GM18520 (cell line): ENCODE measurements at regions not wholly inside any gene's neighbourhood (a gene's known extent, or its start where the extent isn't known, plus 50 kb on each side); places are given as distances from the start of the nearest gene placed in this dataset.
"Not testable (repeated sequence)": the region's sequence is repeated elsewhere in the genome, so short reads cannot be mapped to it uniquely, and the experiment has no call there.

ENCODE experiments used
- ATAC-seq: cut with Tn5 transposase; IDR thresholded peaks from one replicate; pipeline ENCODE4 v1.9.1; 2021; ENCODE audit not compliant: unreplicated experiment

DNA sequence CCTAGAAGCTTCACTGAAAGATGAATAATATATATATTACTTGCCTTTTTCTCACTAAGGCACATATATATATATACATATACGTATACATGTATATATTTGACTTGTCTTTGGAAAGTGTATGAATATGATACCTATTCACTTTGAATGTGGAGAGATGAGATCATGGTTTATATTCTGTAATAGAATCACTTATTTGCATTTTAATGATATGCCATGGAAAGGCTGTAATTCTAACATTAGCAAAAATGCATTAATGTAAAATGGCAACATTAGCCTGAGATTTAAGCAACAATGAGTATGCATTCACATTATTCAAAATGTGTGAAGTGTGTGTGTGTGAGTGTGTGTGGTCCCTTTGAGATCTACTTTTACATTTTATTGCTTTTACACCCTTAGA is 54.5 kb upstream of the PRKD1 start:
- ATAC-seq = no peak

DNA sequence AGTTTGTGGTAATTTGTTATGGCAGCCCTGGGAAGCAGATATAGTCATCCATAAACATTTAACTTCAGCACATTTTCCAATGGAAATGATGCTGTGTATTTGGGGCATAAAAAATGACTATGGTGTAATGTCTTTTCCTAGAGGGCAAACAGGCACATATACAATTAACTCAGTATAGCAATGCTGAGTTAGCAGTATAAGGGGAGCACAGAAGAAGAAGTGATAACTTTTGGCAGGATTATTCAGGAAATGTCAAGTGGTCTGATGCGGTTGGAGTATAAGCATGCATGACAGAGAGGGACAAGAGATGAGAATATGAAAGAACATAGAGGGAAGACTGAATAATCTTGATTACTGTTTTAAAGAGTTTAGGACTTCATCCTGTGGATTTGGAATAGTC is 55.3 kb upstream of the PRKD1 start:
- ATAC-seq = no peak

DNA sequence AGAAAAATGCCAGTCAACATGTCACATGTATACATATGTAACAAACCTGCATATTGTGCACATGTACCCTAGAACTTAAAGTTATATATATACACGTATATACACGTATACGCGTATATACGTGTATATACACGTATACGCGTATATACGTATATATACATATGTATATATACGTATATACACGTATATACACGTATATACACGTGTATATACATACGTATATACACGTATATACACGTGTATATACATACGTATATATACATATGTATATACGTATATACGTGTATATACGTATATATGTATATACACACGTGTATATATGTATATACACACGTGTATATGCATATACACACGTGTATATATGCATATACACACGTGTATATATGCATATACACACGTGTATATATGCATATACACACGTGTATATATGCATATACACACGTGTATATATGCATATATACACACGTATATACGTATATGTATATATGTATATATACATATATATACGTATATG is 62.8 kb upstream of the PRKD1 start:
- not testable (repeated sequence) for ATAC-seq

DNA sequence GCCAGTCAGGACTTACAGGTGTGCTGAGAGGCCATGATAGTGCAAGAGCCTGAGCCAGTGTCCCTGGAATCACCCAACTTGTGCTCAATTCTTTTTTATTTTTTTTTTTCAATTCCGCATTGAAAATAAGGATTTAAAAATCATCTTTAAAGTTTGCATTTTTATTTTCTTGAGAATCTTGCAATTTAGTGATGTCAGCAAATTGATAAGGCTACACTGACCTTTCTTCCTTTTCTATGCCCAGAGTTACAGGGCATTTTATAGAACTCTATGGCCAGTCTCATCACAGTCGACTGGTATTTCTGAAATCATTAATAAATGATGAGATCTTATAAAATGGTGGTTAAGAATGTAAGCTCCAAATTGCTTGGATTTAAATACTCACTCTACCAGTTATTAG is 63.3 kb upstream of the PRKD1 start:
- ATAC-seq = no peak

DNA sequence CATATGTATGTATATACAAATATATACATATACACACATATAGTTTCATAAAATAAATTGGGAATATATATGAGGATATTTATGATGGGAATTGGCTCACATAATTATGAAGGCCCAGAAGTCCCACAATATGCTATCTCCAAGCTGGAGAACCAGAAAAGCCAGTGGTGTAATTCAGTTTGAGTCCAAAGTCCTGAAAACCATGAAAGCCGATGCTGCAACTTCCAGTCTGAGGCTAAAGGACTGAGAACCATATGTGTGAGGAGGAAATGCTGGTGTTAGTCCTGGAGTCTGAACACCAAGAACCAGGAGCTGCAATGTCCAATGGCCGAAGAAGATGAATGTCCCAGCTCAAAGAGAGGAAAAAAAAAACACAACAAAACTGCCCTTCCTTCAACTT is 65.5 kb upstream of the PRKD1 start:
- no peak for ATAC-seq

DNA sequence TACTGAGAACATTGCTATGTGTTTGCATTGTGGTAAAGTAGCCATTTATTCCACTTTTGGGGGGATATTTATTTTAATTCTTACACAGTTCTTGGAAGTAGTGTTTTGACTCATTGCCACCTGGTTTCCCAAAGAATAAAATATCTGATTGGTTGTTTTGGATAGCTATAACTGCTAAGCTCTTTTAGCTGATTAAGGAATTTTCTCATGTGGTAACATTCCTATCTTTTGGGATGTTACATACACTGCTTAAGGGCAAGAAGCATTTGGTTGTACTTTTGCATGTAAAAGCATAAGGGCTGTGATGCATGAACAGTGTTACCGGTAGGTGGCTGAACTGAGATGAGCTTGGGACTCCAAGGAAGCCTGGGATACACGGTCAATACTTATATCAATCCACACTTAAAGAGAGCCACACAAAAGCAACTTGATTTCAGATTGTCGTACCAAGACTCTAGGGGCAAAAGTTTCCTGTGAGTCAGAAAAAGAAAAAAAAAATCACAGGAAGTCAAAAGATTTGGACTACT is 71.4 kb upstream of the PRKD1 start:
- ATAC-seq = no peak

DNA sequence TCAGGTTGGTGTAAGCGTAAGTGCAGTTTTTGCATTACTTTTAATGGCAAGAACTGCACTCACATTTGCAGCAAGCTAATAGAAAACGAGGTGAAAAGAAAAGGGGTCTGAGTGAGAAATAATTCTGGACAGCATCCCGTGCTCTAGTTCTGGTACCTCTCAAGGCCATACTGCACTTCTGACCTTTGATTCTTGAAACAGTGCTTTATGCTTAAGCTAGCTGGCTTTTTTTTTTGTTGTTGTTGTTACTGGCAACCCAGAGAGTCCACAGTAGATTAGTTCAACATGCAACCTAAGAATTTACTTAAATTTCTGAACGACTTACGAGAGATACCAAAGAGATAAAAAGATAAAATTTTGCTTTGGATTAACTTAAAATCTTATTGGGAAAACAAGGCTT is 75.2 kb upstream of the PRKD1 start:
- ATAC-seq = no peak

DNA sequence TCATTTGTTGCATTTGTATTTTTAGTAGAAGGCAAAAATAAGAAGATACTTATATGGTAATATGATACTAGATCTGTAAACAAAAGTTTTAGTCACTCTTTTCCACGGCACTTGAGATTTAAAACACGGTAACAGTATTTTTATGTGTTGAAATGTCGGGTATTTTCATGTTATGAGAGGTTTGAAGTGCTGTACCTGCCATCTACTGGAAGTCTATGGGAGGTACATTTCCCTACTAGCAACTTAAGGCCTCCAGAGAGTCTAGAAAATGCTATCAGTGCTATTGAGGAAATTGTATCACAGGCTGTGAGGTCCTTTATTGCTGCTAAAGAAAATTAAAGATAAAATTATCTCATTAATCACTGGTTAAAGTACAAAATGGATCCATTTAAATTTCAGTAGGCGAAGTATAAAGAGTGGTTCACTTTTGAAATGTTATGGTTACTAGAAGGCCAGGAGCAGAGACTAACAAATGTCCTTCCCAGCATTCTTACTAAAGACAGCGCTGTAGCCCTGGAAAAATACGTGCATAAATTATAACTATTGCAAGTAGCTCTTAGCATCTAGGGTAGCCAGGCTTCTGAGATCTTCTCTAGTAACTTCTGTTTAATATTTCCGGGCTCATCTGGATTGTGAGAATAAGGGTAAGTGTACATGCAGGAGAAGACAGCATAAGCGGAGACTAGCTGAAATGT is 77.6 kb upstream of the PRKD1 start:
- ATAC-seq = peak; percentile 84

DNA sequence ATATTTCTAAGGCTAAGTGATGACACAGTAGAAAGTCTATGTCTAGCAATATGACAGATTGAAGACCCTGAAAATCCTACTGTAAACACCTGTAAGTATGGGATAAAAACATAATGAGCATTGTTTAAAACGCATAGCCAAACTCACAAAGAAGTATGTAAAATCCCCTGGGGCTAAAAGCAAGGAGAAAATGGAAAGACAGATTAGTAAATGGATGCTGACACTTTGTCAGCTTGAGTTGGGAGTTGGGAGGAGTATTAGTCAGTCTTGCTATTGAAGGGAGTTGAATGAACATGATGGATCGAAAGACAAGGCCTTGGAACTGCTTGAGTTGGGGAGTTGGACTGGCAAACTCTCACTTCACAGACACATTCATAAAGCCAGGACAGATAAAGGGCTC is 79.0 kb upstream of the PRKD1 start:
- no peak for ATAC-seq

DNA sequence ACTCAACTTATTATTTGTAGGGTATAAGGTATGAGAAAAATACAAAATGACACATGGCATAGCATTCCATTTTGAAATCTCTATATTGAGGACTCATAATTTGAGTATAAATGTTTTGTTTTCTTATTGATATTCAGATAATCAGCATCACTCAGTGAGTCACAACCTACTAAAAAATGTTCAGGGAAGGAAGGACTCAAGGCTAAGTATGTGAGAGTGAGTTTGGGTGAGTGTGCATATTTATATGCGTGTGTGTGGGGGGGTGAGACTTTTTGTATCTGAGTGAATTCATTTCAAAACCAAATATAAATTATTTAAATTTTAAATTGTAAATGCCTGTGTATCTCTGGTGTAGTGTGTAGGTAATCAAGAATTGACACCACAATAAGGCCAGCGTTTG is 87.8 kb upstream of the PRKD1 start:
- ATAC-seq = no peak

DNA sequence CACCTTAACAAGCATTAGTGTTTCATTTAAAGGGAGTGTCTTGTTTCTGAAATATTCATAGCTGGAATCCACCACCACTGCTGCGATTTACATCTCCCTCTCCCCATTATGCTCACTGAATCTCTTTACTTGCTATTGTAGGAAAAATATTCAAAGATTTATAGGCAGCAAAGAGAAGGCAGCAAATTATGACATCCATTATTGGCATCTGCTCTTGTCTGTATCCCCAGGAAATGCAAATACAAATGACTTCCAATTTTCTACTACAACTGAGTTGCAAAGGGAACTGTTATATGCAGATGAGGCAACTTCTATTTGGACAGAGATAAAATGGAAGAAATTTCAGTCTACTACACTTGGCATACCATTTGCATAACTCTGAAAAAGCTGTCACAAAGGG is 88.4 kb upstream of the PRKD1 start:
- ATAC-seq = no peak

DNA sequence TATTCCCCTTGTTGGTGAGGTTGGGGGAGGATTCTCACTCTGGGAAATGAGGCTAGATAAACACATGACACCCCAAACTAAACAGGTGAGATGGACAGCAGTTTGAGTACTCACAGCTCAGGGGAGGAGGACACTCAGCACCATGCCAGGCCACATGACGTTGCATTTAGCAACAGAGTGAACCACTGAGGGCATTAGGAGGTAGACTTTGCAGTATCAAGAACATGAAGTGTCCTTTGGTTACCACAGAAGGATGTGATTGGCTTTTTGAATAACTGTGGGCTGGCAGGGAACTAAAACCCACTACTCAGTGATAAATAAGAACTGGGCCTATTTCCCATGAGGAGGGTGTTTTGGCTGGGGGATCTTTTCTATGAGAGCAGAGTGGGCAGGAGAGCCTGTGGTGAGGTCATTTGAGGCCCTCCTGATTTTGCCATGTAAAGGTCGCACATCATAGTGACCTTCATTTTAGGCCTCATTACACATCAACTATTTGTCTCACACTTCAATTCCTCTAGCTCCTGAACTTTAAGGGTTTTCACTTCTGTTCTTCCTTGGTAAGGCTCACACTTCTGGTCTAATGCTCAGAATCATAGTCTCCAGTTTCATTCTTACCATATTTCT is 89.8 kb upstream of the PRKD1 start:
- no peak for ATAC-seq

DNA sequence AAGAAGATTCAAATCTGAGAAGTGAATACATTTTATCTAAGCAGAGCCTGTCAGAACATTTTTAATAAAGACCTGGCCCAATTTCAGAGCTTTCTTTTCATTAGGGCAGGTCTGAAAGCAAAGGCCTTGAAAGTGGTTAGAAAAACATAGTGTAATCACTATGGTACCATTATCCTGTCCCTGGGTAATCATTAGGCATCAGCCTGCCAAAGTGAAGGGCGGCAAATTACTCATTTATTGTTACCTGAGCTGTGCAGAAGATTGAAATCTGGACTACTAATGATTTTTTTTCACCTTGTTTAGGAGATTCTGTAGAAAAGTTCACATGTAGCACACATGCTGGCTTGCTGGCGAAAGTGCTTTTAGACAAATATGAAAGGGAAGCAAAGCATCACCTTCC is 92.6 kb upstream of the PRKD1 start:
- ATAC-seq = no peak

DNA sequence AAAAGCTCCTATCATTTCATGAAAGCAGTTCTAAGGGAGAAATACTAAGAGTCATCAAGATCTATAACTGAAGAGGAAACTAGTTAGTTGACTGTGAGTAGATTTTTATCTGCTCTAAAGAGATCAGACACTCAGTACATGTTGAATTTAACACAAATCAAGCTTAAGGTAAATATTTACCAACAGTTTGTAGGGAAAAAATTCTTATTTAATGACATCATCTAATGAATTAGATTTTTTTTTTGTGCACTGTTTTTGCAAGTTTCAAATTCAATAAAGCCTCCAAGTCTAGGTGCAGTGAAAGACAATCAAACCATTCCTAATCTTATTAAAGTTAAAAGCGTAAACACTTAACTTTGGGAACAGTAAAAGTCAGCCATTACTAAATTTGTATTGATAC is 93.0 kb upstream of the PRKD1 start:
- ATAC-seq = no peak

DNA sequence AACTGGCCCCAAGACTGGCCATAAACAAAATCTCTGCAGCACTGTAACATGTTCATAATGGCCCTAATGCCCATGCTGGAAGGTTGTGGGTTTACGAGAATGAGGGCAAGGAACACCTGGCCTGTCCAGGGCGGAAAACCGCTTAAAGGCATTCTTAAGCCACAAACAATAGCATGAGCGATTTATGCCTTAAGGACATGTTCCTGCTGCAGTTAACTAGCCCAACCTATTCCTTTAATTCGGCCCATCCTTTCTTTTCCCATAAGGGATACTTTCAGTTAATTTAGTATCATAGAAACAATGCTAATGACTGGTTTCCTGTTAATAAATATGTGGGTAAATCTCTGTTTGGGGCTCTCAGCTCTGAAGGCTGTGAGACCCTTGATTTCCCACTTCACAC is 95.7 kb upstream of the PRKD1 start:
- ATAC-seq = not testable (repeated sequence)

DNA sequence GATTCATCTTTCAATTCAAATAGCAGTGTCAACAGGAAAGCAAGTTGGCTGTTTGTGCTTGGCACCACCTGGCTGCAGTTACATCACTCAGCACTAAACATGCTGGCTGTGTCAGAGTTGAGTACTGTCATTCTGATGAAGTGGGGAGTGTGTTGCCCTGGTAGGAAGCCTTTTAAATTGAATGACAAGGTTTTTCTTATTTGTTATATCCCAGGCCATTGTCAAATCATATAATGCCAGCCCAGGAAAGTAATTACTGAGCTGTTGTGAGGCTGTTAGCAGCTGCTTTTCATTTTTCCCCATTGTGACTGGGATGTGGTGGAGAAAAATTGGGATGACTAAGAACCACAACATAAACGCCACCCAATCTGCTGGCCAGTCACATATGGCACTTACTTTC is 106.5 kb upstream of the PRKD1 start:
- ATAC-seq = no peak

DNA sequence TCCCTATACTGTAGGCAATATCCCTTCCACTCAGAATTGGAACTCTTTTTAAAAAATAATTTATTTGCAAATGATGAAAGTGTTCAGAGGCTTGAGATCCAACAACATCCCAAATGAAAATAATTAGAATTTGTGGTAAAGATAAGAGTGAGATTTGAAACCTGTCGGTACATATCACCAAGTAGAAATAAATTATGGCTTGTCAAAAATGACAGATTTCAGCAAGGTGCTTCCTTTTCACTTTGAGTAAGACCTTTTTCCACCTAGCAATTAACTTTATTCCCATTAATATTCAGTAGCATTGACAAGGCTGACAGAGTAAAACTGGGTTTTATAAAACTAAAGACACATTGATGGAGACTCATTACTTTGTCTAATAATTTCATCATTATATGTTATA is 107.7 kb upstream of the PRKD1 start:
- no peak for ATAC-seq

DNA sequence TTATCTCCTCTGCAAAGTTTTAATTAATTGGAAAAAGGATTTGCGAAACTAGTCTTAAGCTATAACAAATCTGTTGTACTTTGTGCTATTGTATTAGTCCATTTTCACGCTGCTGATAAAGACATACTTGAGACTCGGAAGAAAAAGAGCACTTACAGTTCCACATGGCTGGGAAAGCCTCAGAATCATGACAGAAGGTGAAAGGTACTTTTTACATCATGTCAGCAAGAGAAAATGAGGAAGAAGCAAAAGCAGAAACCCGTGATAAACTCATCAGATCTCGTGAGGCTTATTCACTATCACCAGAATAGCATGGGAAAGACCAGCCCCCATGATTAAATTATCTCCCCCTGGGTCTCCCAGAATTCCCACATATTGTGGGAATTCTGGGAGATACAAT is 118.1 kb upstream of the PRKD1 start:
- no peak for ATAC-seq

DNA sequence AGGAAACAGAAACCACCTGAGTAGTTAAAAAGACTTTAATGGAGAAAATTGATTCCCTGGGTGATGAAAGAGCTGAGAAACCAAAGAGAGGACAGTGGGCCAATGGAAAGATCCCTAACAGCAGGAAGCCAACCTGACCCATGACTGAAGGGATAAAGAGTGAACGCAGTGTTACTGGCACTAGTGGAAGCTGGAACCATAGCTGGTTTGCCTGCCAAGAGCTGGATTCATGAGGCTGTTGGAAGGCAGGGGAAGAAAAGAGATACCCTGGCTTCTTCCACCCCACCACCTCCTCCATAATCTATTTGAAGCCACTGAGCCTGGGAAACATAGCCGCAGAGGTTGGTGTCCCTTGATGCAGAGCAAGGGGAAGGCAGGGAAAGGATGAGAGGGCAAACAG is 125.5 kb upstream of the PRKD1 start:
- no peak for ATAC-seq

DNA sequence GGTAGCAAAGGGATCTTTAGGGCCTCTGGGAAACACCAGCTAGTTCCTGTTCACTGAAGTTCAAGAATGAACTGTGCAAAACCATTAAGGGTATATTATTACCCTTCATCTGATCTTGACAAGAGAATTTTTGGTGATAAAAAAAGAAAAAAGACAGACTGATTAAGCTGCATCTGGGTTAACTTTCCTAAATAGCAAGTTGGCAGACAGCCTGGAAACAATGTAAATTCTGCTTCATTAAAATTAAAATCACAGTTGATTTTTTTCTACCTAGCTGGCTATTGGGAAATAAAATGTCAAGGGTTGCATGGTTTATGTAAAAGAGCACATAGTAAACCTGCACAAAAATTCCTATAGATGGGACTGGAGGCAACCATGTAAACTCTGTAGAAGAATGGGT is 126.6 kb upstream of the PRKD1 start:
- ATAC-seq = no peak

DNA sequence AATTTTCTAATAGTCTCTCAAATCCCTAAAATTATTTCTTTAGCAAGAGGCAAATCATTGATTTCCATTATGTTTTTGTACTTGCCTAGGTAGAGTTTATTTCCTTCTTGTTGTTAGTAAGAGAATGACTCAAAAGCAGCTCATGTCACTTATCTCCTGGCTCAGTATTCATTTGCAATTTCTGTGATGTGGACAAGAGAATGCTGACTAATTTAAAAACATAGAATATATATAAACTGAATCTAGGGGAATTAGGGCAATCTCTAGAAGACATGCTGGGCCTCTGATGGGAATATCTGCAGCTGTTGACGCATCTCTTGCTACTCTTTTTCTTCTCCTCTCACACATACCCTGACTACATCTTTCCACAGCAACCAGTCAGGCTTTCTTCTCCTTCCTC is 130.8 kb upstream of the PRKD1 start:
- no peak for ATAC-seq

DNA sequence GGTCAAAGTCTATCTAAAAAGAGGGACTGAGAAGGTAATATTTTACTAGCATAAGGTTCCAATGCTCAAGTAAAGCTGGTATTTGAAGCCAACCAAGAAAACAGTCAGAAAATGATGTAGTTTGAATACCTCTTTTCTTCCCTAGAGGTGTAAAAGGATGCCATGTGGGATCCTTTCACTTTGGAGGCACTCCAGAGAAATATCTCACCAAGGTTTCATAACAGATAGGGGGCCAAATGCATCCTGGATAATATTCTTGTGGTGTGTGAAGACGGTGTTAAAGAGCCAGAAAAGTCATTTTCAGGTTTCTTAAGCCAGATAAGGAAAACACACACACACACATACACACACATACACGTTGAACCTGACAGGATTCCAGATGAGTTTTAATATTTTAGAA is 136.1 kb upstream of the PRKD1 start:
- no peak for ATAC-seq

DNA sequence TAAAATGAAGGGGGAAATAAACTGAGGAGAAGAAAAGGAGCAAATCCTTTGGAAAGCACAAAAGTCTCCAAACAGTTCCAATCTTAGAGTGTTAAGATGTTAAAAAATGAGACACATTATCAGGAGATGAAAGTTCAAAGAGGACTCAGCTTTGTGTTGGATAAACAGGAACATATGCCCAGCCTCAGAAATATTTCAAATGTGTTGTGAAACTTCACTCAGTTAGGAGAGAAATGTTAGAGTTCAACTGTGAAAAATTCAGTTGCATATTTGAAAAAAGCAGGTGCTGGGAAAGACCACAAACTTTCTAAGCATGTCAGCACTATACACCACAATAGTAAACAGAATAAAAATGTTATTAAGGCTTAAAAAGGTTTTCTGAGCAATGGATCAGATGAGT is 136.8 kb upstream of the PRKD1 start:
- no peak for ATAC-seq
